Esophagus squamous epithelium (tissue), 4 donors: ENCODE measurements at regions not wholly inside any gene's neighbourhood (a gene's known extent, or its start where the extent isn't known, plus 50 kb on each side); places are given as distances from the start of the nearest gene placed in this dataset.
"Not testable (repeated sequence)": the region's sequence is repeated elsewhere in the genome, so short reads cannot be mapped to it uniquely, and the experiment has no call there.

Experiments used
- CTCF ChIP-seq, 6 experiments: fragments of 450-650 bp in 4 of 6; fragments of 200-600 bp in 2 of 6; sonication (generic) in 2 of 6; IDR thresholded peaks; one replicate each; pipeline ENCODE4 v1.5.1; 2016 to 2019; ENCODE audit warnings: antibody characterized with exemption in 6 of 6, mild to moderate bottlenecking in 4 of 6, moderate library complexity in 4 of 6
- POLR2A ChIP-seq, 4 donors: fragments of 450-650 bp; IDR thresholded peaks; one replicate each; pipeline ENCODE4 v1.6.1; 2017; ENCODE audit warnings: antibody characterized with exemption in 4 of 4, mild to moderate bottlenecking in 4 of 4, moderate library complexity in 3 of 4

- not testable (repeated sequence) for TF ChIP-seq CTCF, POLR2A (IDR thresholded peaks at IDR 0.05)
These were observed 1618.2 kb downstream of the SPATA31A7 start for GRCh38 chr9:62808081-62808480.
